ENCODE measurements at regions not wholly inside any gene's neighbourhood (a gene's known extent, or its start where the extent isn't known, plus 50 kb on each side); places are given as distances from the start of the nearest gene placed in this dataset.

DNA sequence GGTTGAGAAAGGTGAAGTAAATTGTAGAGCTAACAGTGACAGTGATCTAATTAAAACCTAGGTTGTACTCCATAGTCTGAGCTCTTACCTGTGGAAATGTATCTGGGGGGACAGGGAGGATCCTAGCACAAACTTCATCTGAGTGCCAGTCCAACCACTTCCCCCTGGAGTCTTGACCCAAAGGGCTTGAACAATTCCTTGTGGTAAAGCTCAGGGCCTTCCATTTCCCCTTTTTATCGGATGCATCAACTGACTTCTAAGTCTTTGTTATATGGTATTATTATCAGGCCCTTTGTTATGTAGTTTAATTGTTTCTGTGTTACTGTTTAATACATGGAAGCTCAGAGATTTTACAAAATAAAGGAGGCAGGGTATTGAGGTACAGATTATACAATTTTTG, 140.2 kb upstream of the SESN3 start:
- TF ChIP-seq, protein P1, sequence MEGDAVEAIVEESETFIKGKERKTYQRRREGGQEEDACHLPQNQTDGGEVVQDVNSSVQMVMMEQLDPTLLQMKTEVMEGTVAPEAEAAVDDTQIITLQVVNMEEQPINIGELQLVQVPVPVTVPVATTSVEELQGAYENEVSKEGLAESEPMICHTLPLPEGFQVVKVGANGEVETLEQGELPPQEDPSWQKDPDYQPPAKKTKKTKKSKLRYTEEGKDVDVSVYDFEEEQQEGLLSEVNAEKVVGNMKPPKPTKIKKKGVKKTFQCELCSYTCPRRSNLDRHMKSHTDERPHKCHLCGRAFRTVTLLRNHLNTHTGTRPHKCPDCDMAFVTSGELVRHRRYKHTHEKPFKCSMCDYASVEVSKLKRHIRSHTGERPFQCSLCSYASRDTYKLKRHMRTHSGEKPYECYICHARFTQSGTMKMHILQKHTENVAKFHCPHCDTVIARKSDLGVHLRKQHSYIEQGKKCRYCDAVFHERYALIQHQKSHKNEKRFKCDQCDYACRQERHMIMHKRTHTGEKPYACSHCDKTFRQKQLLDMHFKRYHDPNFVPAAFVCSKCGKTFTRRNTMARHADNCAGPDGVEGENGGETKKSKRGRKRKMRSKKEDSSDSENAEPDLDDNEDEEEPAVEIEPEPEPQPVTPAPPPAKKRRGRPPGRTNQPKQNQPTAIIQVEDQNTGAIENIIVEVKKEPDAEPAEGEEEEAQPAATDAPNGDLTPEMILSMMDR (IDR thresholded peaks at IDR 0.05), result no peak
- TF ChIP-seq EZH2 (IDR thresholded peaks at IDR 0.05; ENCODE audit: borderline replicate concordance, insufficient read depth, low read depth, low read length, poor library complexity, severe bottlenecking), result no peak

Measured in B cell (primary cell).